KBM-7 (cell line): ENCODE measurements at regions not wholly inside any gene's neighbourhood (a gene's known extent, or its start where the extent isn't known, plus 50 kb on each side); places are given as distances from the start of the nearest gene placed in this dataset.

Experiments
- DNase-seq: peaks from one replicate; pipeline ENCODE4 v3.0.0-alpha.2; 2015
- in situ Hi-C: fragments of 300-500 bp; cut with MboI; formaldehyde crosslinking; loops from 2 replicates; pipeline ENCODE4 v1.14.3; 2020; ENCODE audit warnings: low sequenced_read_pairs, low pct_unique_long_range_greater_than_20kb, mixed read lengths

GRCh38 chr6:157767775-157768156, 55.3 kb upstream of the SNX9 start:
- DNase-seq, result no peak
- in situ Hi-C loops, result loop anchor here (10.0 kb wide), 1 partner anchor 107 kb away; no protein-coding TSS in a partner anchor

GRCh38 chr6:157768304-157768703, 54.7 kb upstream of the SNX9 start:
- peak; percentile 74 for DNase-seq
- in situ Hi-C loops, result loop anchor here (10.0 kb wide), 1 partner anchor 106 kb away; no protein-coding TSS in a partner anchor

- in situ Hi-C loops, result loop anchor here (10.0 kb wide), 1 partner anchor 106 kb away; no protein-coding TSS in a partner anchor
- DNase-seq, result no peak
Measured at GRCh38 chr6:157768863-157769551, 54.0 kb upstream of the SNX9 start.

GRCh38 chr6:157769776-157770426, 53.1 kb upstream of the SNX9 start:
- in situ Hi-C loops, result loop anchor here (10.0 kb wide), 1 partner anchor 105 kb away; no protein-coding TSS in a partner anchor
- no peak for DNase-seq

- no peak for DNase-seq
- in situ Hi-C loops, result no loop called here
Measured at GRCh38 chr6:157770946-157771345, 52.1 kb upstream of the SNX9 start.

- in situ Hi-C loops, result no loop called here
Measured at GRCh38 chr6:157772820-157773219, 50.2 kb upstream of the SNX9 start.

More at GRCh38 chr6:157772820-157773219, 50.2 kb upstream of the SNX9 start:
- no peak for DNase-seq
